ENCODE measurements at regions not wholly inside any gene's neighbourhood (a gene's known extent, or its start where the extent isn't known, plus 50 kb on each side); places are given as distances from the start of the nearest gene placed in this dataset.
A peak's percentile ranks its signal among the peaks of the same experiment; 100 is the strongest.

- no peak for DNase-seq (ENCODE audit: low read depth in 1 of 2, low spot score in 1 of 2)
- no peaks in the 10 kb centered on the region for H3K4me1 ChIP-seq
- WGBS (ENCODE audit: missing lambda C conversion rate), result 39% methylated on average over 1 of the region's 1 CpG
- no peak for TF ChIP-seq ESRRA (IDR thresholded peaks at IDR 0.05; ENCODE audit: borderline replicate concordance, low read length)
- TF ChIP-seq MYC (IDR thresholded peaks at IDR 0.05; ENCODE audit: borderline replicate concordance, low read length), result no peak
- TF ChIP-seq MAFK (IDR thresholded peaks at IDR 0.05; ENCODE audit: partially characterized antibody), result no peak
- no peak for TF ChIP-seq BHLHE40 (IDR thresholded peaks at IDR 0.05; ENCODE audit: low read depth, low read length)
- TF ChIP-seq KDM5A (IDR thresholded peaks at IDR 0.05), result no peak
- no peak for TF ChIP-seq SREBF2 (IDR thresholded peaks at IDR 0.05)
- TF ChIP-seq ZSCAN20 (CRISPR knock-in tag; IDR thresholded peaks at IDR 0.05), result no peak
- no peak for TF ChIP-seq HOXB13 (CRISPR knock-in tag; IDR thresholded peaks at IDR 0.05; ENCODE audit: low read depth)
- no peak for TF ChIP-seq JUNB (IDR thresholded peaks at IDR 0.05)
- no peak for TF ChIP-seq RARB (CRISPR knock-in tag; IDR thresholded peaks at IDR 0.05)
- TF ChIP-seq FOXS1 (CRISPR knock-in tag; IDR thresholded peaks at IDR 0.05), result no peak
- no peak for TF ChIP-seq HOXA7 (CRISPR knock-in tag; IDR thresholded peaks at IDR 0.05)
- TF ChIP-seq CHD2 (IDR thresholded peaks at IDR 0.05; ENCODE audit: low read length, partially characterized antibody), result no peak
- TF ChIP-seq EP300 (IDR thresholded peaks at IDR 0.05), result no peak
- TF ChIP-seq, protein P1, sequence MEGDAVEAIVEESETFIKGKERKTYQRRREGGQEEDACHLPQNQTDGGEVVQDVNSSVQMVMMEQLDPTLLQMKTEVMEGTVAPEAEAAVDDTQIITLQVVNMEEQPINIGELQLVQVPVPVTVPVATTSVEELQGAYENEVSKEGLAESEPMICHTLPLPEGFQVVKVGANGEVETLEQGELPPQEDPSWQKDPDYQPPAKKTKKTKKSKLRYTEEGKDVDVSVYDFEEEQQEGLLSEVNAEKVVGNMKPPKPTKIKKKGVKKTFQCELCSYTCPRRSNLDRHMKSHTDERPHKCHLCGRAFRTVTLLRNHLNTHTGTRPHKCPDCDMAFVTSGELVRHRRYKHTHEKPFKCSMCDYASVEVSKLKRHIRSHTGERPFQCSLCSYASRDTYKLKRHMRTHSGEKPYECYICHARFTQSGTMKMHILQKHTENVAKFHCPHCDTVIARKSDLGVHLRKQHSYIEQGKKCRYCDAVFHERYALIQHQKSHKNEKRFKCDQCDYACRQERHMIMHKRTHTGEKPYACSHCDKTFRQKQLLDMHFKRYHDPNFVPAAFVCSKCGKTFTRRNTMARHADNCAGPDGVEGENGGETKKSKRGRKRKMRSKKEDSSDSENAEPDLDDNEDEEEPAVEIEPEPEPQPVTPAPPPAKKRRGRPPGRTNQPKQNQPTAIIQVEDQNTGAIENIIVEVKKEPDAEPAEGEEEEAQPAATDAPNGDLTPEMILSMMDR (IDR thresholded peaks at IDR 0.05), result no peak
- TF ChIP-seq HOXB5 (CRISPR knock-in tag; IDR thresholded peaks at IDR 0.05), result no peak
- no peak overlapping the region for H3K27ac ChIP-seq
- no peak overlapping the region for H3K4me3 ChIP-seq
- ATAC-seq, result no peak
- H3K9me3 ChIP-seq, result peaks cover 3% of the 10 kb centered on the region; the same call in 1 of the 3 replicates
- no peak for FAIRE-seq
- H3K4me2 ChIP-seq, result no peak overlapping the region
- POLR2A ChIA-PET, result no interaction called here
- CTCF ChIA-PET, result interaction anchor here (1.8 kb wide), 1 partner anchor 15 kb away, joined by 3 read pairs; no protein-coding TSS in a partner anchor
Measured at GRCh38 chr2:226098861-226099745, 699.6 kb downstream of the NYAP2 start.

- H3K4me3 ChIP-seq, result no peak overlapping the region
- no peak overlapping the region for H3K4me2 ChIP-seq
- 84% methylated on average over 1 of the region's 1 CpG for WGBS (ENCODE audit: missing lambda C conversion rate)
- no peak for TF ChIP-seq E2F6 (IDR thresholded peaks at IDR 0.05; ENCODE audit: borderline replicate concordance, low read depth)
- no peak for TF ChIP-seq HOXB5 (CRISPR knock-in tag; IDR thresholded peaks at IDR 0.05)
- peak; percentile 50 for TF ChIP-seq MAFK (IDR thresholded peaks at IDR 0.05; ENCODE audit: partially characterized antibody)
- TF ChIP-seq HES2 (IDR thresholded peaks at IDR 0.05), result no peak
- CTCF ChIA-PET, result no interaction called here
- H3K4me1 ChIP-seq, result no peaks in the 10 kb centered on the region
- ATAC-seq (no peak), DNase-seq (ENCODE audit: low read depth in 1 of 2, low spot score in 1 of 2) (no peak), FAIRE-seq (no peak)
- peaks cover 16% of the 10 kb centered on the region; the same call in 2 of the 3 replicates for H3K9me3 ChIP-seq
- H3K27ac ChIP-seq, result no peak overlapping the region
- POLR2A ChIA-PET, result no interaction called here
Measured at GRCh38 chr2:226095058-226095457, 695.5 kb downstream of the NYAP2 start.

DNA sequence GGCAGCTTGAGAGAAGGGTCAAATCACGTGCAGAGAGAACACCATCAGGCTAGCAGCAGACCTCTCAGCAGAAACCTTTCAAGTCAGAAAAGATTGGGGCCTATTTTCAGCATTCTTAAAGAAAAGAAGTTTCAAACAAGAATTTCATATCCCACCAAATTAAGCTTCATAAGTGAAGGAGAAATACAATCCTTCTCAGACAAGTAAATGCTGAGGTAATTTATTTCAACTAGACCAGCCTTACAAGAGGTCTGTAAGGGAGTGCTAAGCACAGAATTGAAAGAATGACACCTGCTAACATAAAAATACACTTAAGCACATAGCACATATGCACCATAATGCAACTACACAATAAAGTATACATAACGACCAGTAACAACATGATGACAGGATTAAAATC lies 693.9 kb downstream of the NYAP2 start:
- ATAC-seq (no peak), DNase-seq (ENCODE audit: low read depth in 1 of 2, low spot score in 1 of 2) (no peak), FAIRE-seq (no peak)
- CTCF ChIA-PET, result interaction anchor here (0.6 to 1.3 kb wide), 2 partner anchors 20 to 835 kb away, joined by 3 read pairs; no protein-coding TSS in a partner anchor
- WGBS (ENCODE audit: missing lambda C conversion rate), result 58% methylated on average over 2 of the region's 2 CpGs
- Histone ChIP-seq H3K9me3 (peaks cover 16% of the 10 kb centered on the region; the same call in 2 of the 3 replicates), H3K4me2 (no peak overlapping the region), H3K4me1 (no peaks in the 10 kb centered on the region), H3K27ac (no peak overlapping the region), H3K4me3 (no peak overlapping the region)
- POLR2A ChIA-PET, result no interaction called here
- TF ChIP-seq MAZ (IDR thresholded peaks at IDR 0.05; ENCODE audit: borderline replicate concordance, low read depth, low read length) (no peak), ATOH8 (CRISPR knock-in tag; IDR thresholded peaks at IDR 0.05; ENCODE audit: low read depth) (no peak), ELK1 (IDR thresholded peaks at IDR 0.05; ENCODE audit: low read depth, low read length) (no peak), CBX2 (IDR thresholded peaks at IDR 0.05; ENCODE audit: borderline replicate concordance, low read depth) (no peak), RNF2 (IDR thresholded peaks at IDR 0.05; ENCODE audit: borderline replicate concordance, low read depth) (no peak), HEYL (CRISPR knock-in tag; IDR thresholded peaks at IDR 0.05) (no peak), PBX3 (IDR thresholded peaks at IDR 0.05) (no peak), TP53 (CRISPR knock-in tag; IDR thresholded peaks at IDR 0.05) (no peak), TFCP2L1 (CRISPR knock-in tag; IDR thresholded peaks at IDR 0.05) (no peak), RFX5 (IDR thresholded peaks at IDR 0.05) (no peak)

Data from A549 (cell line).